ENCODE measurements at regions not wholly inside any gene's neighbourhood (a gene's known extent, or its start where the extent isn't known, plus 50 kb on each side); places are given as distances from the start of the nearest gene placed in this dataset.

DNA sequence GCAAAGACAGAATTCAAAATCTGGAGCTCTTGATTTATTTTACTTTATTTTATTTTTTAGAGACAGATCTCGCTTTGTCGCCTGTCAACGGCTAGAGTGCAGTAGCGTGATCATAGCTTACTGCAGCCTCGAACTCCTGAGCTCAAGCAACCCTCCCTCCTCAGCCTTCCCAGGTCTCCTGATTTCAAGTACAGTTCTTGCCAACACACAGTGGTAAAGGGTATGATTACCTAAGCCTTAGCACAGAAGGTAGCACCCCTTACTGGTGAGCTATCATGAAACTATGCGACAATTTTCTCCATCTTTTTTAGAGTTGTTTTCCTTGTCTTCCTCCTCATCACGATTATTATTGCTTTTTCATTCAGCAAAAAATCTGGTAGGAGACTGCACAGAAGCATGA is 94.3 kb upstream of the ETV6 start:
- Mint-ChIP-seq H3K4me3 (no peak overlapping the region), H3K27me3 (peaks cover 15% of the 10 kb centered on the region), H3K9me3 (ENCODE audit: insufficient read depth) (no peaks in the 10 kb centered on the region), H3K27ac (no peak overlapping the region), H3K4me1 (peaks cover 5% of the 10 kb centered on the region)
- TF ChIP-seq EZH2 (IDR thresholded peaks at IDR 0.05; ENCODE audit: borderline replicate concordance, insufficient read depth, low read depth, low read length, poor library complexity, severe bottlenecking) (no peak), CTCF (IDR thresholded peaks at IDR 0.05) (no peak)
- Histone ChIP-seq H3K4me1 (ENCODE audit: control insufficient read depth in 2 of 2, insufficient read depth in 2 of 2, low read length in 2 of 2) (peaks cover 0 to 3% of the 10 kb centered on the region in 2 donors), H3K9me3 (ENCODE audit: control extremely low read depth in 1 of 3, control insufficient read depth in 2 of 3, insufficient read depth in 1 of 3, low read length in 2 of 3) (no peaks in the 10 kb centered on the region), H3K27me3 (replicated peaks in 1 of 4; ENCODE audit: control extremely low read depth in 1 of 4, control insufficient read depth in 3 of 4, insufficient read depth in 4 of 4, low read length in 3 of 4) (no peaks in the 10 kb centered on the region), H3K4me3 (ENCODE audit: control extremely low read depth in 1 of 5, extremely low read depth in 1 of 5, insufficient read depth in 1 of 5, low read depth in 2 of 5, low read length in 4 of 5) (no peak overlapping the region), H3K79me2 (ENCODE audit: control insufficient read depth, insufficient read depth, low read length) (no peaks in the 10 kb centered on the region), H3K36me3 (replicated peaks in 1 of 2; ENCODE audit: control extremely low read depth in 1 of 2, control insufficient read depth in 1 of 2, extremely low read depth in 1 of 2, insufficient read depth in 2 of 2, low read length in 1 of 2) (no peaks in the 10 kb centered on the region), H3K4me2 (replicated peaks; ENCODE audit: low read depth, low read length, poor library complexity, severe bottlenecking) (no peak overlapping the region), H2AFZ (ENCODE audit: insufficient read depth, low read depth, low read length, poor library complexity, severe bottlenecking) (no peak overlapping the region), H3K9ac (ENCODE audit: low read length) (no peak overlapping the region), H3K27ac (ENCODE audit: low read length in 2 of 2) (no peak overlapping the region), H4K20me1 (ENCODE audit: control insufficient read depth, insufficient read depth, low read length, poor library complexity, severe bottlenecking) (no peaks in the 10 kb centered on the region)
- DNase-seq (no peak), ATAC-seq (ENCODE audit: low read depth) (no peak)
- CTCF ChIA-PET: interaction anchor here (0.5 to 3.0 kb wide), 9 partner anchors 10 to 1182 kb away, joined by 3 to 26 read pairs (median 4); no protein-coding TSS in a partner anchor
- POLR2A ChIA-PET: no interaction called here
- intact Hi-C loops (cut with micrococcal nuclease): no loop called here
- 88% methylated on average over 7 of the region's 7 CpGs for WGBS (ENCODE audit: insufficient coverage)

DNA sequence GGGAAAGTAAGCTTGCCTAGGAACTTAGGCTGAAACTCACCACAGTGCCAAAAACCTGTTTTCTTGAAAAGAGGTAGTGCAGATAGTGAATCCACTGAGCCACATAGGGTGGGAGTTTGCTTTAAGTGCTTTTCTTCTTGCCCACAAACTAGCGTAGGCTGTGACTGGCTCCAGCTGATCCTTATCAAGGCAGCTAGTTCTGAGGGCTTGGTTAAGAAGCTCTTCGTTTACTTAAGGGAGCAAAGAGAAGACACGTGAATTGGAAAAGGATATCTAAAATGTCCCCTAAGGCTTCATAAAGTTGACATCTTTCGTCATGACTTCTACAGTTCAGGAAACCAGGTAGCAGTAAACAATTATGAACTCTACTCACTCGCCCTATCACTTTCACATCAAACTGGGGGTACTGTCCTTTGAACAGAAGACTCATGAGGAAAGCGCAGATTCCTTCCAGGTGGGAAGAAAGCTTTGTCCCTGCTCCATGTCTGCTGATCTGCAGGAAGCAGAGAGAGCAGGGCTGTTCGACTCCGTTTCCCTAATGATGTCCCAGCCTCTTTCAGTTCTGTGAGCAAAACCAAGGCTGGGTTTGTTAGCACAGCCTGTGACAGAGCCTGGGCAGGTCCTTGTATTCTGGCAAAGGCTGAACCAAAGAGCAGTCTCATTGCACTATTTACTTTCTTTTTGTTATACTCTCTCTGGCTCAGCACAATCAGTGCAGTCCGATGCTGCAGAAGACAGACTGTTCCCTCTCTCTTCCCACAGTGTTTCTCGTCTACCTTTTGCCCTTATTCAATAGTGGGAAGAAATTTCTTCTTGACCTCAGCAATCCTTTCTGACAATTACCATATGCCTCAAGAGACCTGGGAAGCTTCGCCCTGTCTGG is 93.5 kb upstream of the ETV6 start:
- Histone ChIP-seq H3K9me3 (ENCODE audit: control extremely low read depth in 1 of 3, control insufficient read depth in 2 of 3, insufficient read depth in 1 of 3, low read length in 2 of 3) (no peaks in the 10 kb centered on the region), H3K9ac (ENCODE audit: low read length) (no peak overlapping the region), H3K4me3 (ENCODE audit: control extremely low read depth in 1 of 5, extremely low read depth in 1 of 5, insufficient read depth in 1 of 5, low read depth in 2 of 5, low read length in 4 of 5) (no peak overlapping the region), H3K79me2 (ENCODE audit: control insufficient read depth, insufficient read depth, low read length) (no peaks in the 10 kb centered on the region), H4K20me1 (ENCODE audit: control insufficient read depth, insufficient read depth, low read length, poor library complexity, severe bottlenecking) (no peaks in the 10 kb centered on the region), H3K4me2 (replicated peaks; ENCODE audit: low read depth, low read length, poor library complexity, severe bottlenecking) (no peak overlapping the region), H3K36me3 (replicated peaks in 1 of 2; ENCODE audit: control extremely low read depth in 1 of 2, control insufficient read depth in 1 of 2, extremely low read depth in 1 of 2, insufficient read depth in 2 of 2, low read length in 1 of 2) (no peaks in the 10 kb centered on the region), H3K27ac (ENCODE audit: low read length in 2 of 2) (no peak overlapping the region), H3K27me3 (replicated peaks in 1 of 4; ENCODE audit: control extremely low read depth in 1 of 4, control insufficient read depth in 3 of 4, insufficient read depth in 4 of 4, low read length in 3 of 4) (no peaks in the 10 kb centered on the region), H3K4me1 (ENCODE audit: control insufficient read depth in 2 of 2, insufficient read depth in 2 of 2, low read length in 2 of 2) (peaks cover 0 to 3% of the 10 kb centered on the region in 2 donors), H2AFZ (ENCODE audit: insufficient read depth, low read depth, low read length, poor library complexity, severe bottlenecking) (no peak overlapping the region)
- DNase-seq: no peak
- peaks cover 9% of the 10 kb centered on the region for H3K27me3 Mint-ChIP-seq
- WGBS (ENCODE audit: insufficient coverage): 83% methylated on average over 5 of the region's 11 CpGs
- ChIA-PET CTCF (interaction anchor here (0.6 to 3.1 kb wide), 9 partner anchors 11 to 1181 kb away, joined by 3 to 26 read pairs (median 13); no protein-coding TSS in a partner anchor), POLR2A (no interaction called here)
- TF ChIP-seq CTCF (IDR thresholded peaks at IDR 0.05): no peak
- no peak for TF ChIP-seq EZH2 (IDR thresholded peaks at IDR 0.05; ENCODE audit: borderline replicate concordance, insufficient read depth, low read depth, low read length, poor library complexity, severe bottlenecking)
- peaks cover 5% of the 10 kb centered on the region for H3K4me1 Mint-ChIP-seq
- H3K9me3 Mint-ChIP-seq (ENCODE audit: insufficient read depth): no peaks in the 10 kb centered on the region
- H3K27ac Mint-ChIP-seq: no peak overlapping the region
- no peak overlapping the region for H3K4me3 Mint-ChIP-seq
- no peak for ATAC-seq (ENCODE audit: low read depth)
- intact Hi-C loops (cut with micrococcal nuclease): no loop called here
